Right lobe of liver (tissue), 4 donors: ENCODE measurements at regions not wholly inside any gene's neighbourhood (a gene's known extent, or its start where the extent isn't known, plus 50 kb on each side); places are given as distances from the start of the nearest gene placed in this dataset.

Experiments used
- CTCF ChIP-seq, 4 donors: fragments of 200-600 bp in 3 of 4; fragments of 450-650 bp in 1 of 4; IDR thresholded peaks; one replicate each; pipeline versions ENCODE4 v1.5.1 to v1.8.0; 2016 to 2022; ENCODE audit warnings: antibody characterized with exemption in 4 of 4, mild to moderate bottlenecking in 2 of 4
- POLR2A ChIP-seq: fragments of 450-650 bp; IDR thresholded peaks from one replicate; pipeline ENCODE4 v1.6.1; 2017; ENCODE audit warnings: antibody characterized with exemption, mild to moderate bottlenecking
- donor health status: DM: no; HTN: no; CAD: no.
- donor health status: DM: no; HTN: no; CAD: no.
- donor health status: DM: no; HTN: yes; CAD: no.

DNA sequence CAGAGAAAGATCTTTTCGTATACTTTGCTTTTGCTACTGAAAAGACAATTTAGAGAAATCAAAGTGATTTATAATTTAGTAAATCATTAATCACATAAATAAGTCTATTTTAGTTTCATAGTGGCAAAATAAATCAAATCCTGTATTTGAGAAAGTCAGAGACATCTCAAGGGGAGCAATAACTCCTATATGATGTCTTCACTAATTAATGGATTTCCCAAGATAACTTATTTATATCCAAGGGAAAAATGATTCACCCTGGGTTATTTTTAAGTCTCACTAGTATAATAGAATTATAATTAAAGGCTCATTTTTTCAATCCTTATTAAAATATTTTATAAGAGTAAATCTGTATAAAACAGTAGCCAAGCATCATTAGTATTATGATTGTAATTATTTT, 177.8 kb upstream of the GIMD1 start:
- TF ChIP-seq CTCF (IDR thresholded peaks at IDR 0.05), result no peak
- no peak for TF ChIP-seq POLR2A
